HCT116 (cell line): ENCODE measurements at regions not wholly inside any gene's neighbourhood (a gene's known extent, or its start where the extent isn't known, plus 50 kb on each side); places are given as distances from the start of the nearest gene placed in this dataset.

Experiments used
- ATAC-seq: fragments of 200-7000 bp; cut with Tn5 transposase; 2 replicates; pipeline ENCODE4 v1.9.1; 2020; ENCODE audit warnings: mild to moderate bottlenecking, moderate library complexity
- BruUV-seq: library from RNA; stranded (reverse); fragments of 400-500 nt; replicated peaks from 2 replicates; lab custom pipeline; 2021; lab: Mats Ljungman, UMichigan
- CTCF ChIA-PET: fragments of 300-600 bp; sonication (Branson Sonifier 250); formaldehyde crosslinking; loops from one replicate; lab custom pipeline; 2021; ENCODE audit warnings: antibody characterized with exemption; lab: Charles Lee
- POLR2A ChIA-PET: fragments of 300-600, 350-600 bp; sonication (Branson Sonifier 250); formaldehyde crosslinking; loops from one replicate; lab custom pipeline; 2021; ENCODE audit warnings: antibody characterized with exemption; lab: Charles Lee
- RAD21 ChIA-PET, 2 experiments: fragments of 300-600 bp; sonication (Branson Sonifier 250); formaldehyde crosslinking; loops; one replicate each; lab custom pipeline; 2023; ENCODE audit warnings: low total read pairs in 2 of 2; ENCODE audit not compliant: uncharacterized antibody in 2 of 2, unreplicated experiment in 2 of 2, low non-redundant PET in 1 of 2; lab: Charles Lee
- DNase-seq: peaks from one replicate; pipeline ENCODE4 v3.0.0-alpha.2; 2010; ENCODE audit warnings: low read depth, low spot score
- H2AFZ ChIP-seq: fragments of 200-600 bp; shearing (Covaris generic), sonication (generic); 2 replicates; pipeline ENCODE4 v1.6.1; 2017; ENCODE audit warnings: low read depth, mixed run types, mixed read lengths, antibody characterized with exemption, low read length; ENCODE audit not compliant: poor library complexity, severe bottlenecking
- H3K27ac ChIP-seq: 2 replicates; pipeline ENCODE4 v1.5.1; 2012; ENCODE audit warnings: low read depth, low read length
- H3K27me3 ChIP-seq: fragments of 200-600 bp; sonication (generic); 2 replicates; pipeline ENCODE4 v1.6.1; 2016; ENCODE audit warnings: mixed run types, low read length, mixed read lengths; ENCODE audit not compliant: insufficient read depth
- H3K36me3 ChIP-seq, 2 experiments: fragments of 200-500 bp in 1 of 2; fragments of 200-600 bp in 1 of 2; sonication (Bioruptor generic) in 1 of 2; sonication (generic) in 1 of 2; 2 replicates each; pipeline versions ENCODE4 v1.5.1 to v1.6.1; 2014 to 2016; ENCODE audit warnings: low read length in 2 of 2, inconsistent platforms in 1 of 2, mixed read lengths in 1 of 2, mixed run types in 1 of 2; ENCODE audit not compliant: insufficient read depth in 2 of 2, control insufficient read depth in 1 of 2
- H3K4me1 ChIP-seq, 2 experiments: fragments of 200-600 bp in 1 of 2; sonication (generic) in 1 of 2; 2 replicates each; pipeline versions ENCODE4 v1.5.1 to v1.6.1; 2012 to 2017; ENCODE audit warnings: low read length in 2 of 2, inconsistent platforms in 1 of 2, mild to moderate bottlenecking in 1 of 2, mixed read lengths in 1 of 2, mixed run types in 1 of 2, moderate library complexity in 1 of 2; ENCODE audit not compliant: insufficient read depth in 2 of 2, control insufficient read depth in 1 of 2
- H3K4me2 ChIP-seq: fragments of 200-600 bp; sonication (generic); 2 replicates; pipeline ENCODE4 v1.6.1; 2017; ENCODE audit warnings: mixed run types, low read length, mixed read lengths
- H3K4me3 ChIP-seq, 2 experiments: fragments of 200-600 bp in 1 of 2; sonication (generic) in 1 of 2; replicated peaks in 1 of 2; 2 replicates each; pipeline ENCODE4 v1.5.1; 2011 to 2016; ENCODE audit warnings: low read length in 2 of 2, control low read depth in 1 of 2, low read depth in 1 of 2, mild to moderate bottlenecking in 1 of 2, mixed read lengths in 1 of 2, mixed run types in 1 of 2
- H3K79me2 ChIP-seq: fragments of 200-600 bp; sonication (generic); 2 replicates; pipeline ENCODE4 v1.6.1; 2017; ENCODE audit warnings: mild to moderate bottlenecking, mixed run types, low read length, moderate library complexity, mixed read lengths; ENCODE audit not compliant: insufficient read depth
- H3K9ac ChIP-seq: fragments of 200-600 bp; sonication (generic); 2 replicates; pipeline ENCODE4 v1.6.1; 2016; ENCODE audit warnings: low read length, mixed read lengths
- H3K9me2 ChIP-seq: fragments of 200-600 bp; sonication (generic), shearing (Covaris generic); 2 replicates; pipeline ENCODE4 v1.6.1; 2017; ENCODE audit warnings: mixed run types, mild to moderate bottlenecking, moderate library complexity; ENCODE audit not compliant: insufficient read depth
- H3K9me3 ChIP-seq, 2 experiments: fragments of 200-500 bp in 1 of 2; fragments of 200-600 bp in 1 of 2; sonication (Bioruptor generic) in 1 of 2; sonication (generic) in 1 of 2; 2 replicates each; pipeline ENCODE4 v1.6.1; 2014 to 2017; ENCODE audit warnings: low read length in 2 of 2, mixed read lengths in 2 of 2, inconsistent platforms in 1 of 2, low read depth in 1 of 2, mild to moderate bottlenecking in 1 of 2, mixed run types in 1 of 2, moderate library complexity in 1 of 2; ENCODE audit not compliant: control insufficient read depth in 1 of 2, insufficient read depth in 1 of 2
- H4K20me1 ChIP-seq: fragments of 200-600 bp; sonication (generic), shearing (Covaris generic); 2 replicates; pipeline ENCODE4 v1.6.1; 2017; ENCODE audit warnings: mixed run types, mild to moderate bottlenecking, moderate library complexity; ENCODE audit not compliant: insufficient read depth
- ATF3 ChIP-seq: IDR thresholded peaks from 2 replicates; pipeline ENCODE4 v1.6.1; 2012
- ELF1 ChIP-seq: IDR thresholded peaks from 2 replicates; pipeline ENCODE4 v1.6.1; 2012; ENCODE audit warnings: low read depth, borderline replicate concordance
- FOSL1 ChIP-seq: IDR thresholded peaks from 2 replicates; pipeline ENCODE4 v1.6.1; 2012; ENCODE audit warnings: low read depth
- POLR2A ChIP-seq: IDR thresholded peaks from 2 replicates; pipeline ENCODE4 v1.7.0; 2011; ENCODE audit warnings: borderline replicate concordance; ENCODE audit not compliant: insufficient read depth, insufficient read length; ENCODE audit errors: extremely low read depth
- POLR2AphosphoS5 ChIP-seq: IDR thresholded peaks from 2 replicates; pipeline ENCODE4 v1.6.1; 2011; ENCODE audit warnings: mild to moderate bottlenecking, low read depth, low read length, moderate library complexity
- RAD21 ChIP-seq: IDR thresholded peaks from 2 replicates; pipeline ENCODE4 v1.6.1; 2012; ENCODE audit warnings: low read depth, mild to moderate bottlenecking
- SP1 ChIP-seq: IDR thresholded peaks from 2 replicates; pipeline ENCODE4 v1.6.1; 2012; ENCODE audit warnings: low read depth
- YY1 ChIP-seq: IDR thresholded peaks from 2 replicates; pipeline ENCODE4 v1.6.1; 2011; ENCODE audit warnings: low read length, low read depth, moderate library complexity, mild to moderate bottlenecking; ENCODE audit not compliant: insufficient replicate concordance; ENCODE audit errors: extremely low read depth
- intact Hi-C: fragments of 100-400 bp; cut with micrococcal nuclease; formaldehyde crosslinking; loops from 2 replicates; pipeline ENCODE4 v1.10.0; 2022
- TF ChIP-seq, protein P1 (sequence below), 3 experiments: fragments of 200-600 bp in 1 of 3; sonication (generic) in 1 of 3; IDR thresholded peaks in 2 of 3; conservative IDR thresholded peaks in 1 of 3; 2 replicates each; pipeline ENCODE4 v1.5.1; 2012 to 2017; ENCODE audit warnings: low read depth in 2 of 3, low read length in 2 of 3, antibody characterized with exemption in 1 of 3, borderline replicate concordance in 1 of 3, control low read depth in 1 of 3, mild to moderate bottlenecking in 1 of 3, mixed read lengths in 1 of 3, mixed run types in 1 of 3, moderate library complexity in 1 of 3; ENCODE audit not compliant: insufficient read depth in 1 of 3

DNA sequence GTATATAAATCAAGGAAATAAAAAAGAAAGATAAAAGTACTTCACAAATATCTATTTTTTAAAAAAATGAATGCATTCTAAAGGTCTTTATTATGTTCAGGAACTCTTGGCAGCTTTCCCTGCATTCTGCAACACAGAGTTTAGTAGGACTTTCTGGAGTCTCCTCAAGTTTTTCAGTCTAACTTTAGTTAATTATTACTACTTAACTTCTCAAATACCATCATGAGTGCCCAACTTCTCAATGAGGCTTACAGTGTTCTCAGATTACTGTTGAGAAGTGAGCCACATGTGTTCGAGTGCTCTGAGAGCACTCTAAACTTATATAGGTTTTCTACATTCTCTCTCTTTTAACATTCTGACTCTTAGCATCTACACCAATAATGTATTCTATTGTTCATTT is 1852.9 kb upstream of the PCDH10 start (continued):
- TF ChIP-seq ATF3 (no peak), POLR2A (no peak), POLR2AphosphoS5 (no peak), YY1 (no peak)

DNA sequence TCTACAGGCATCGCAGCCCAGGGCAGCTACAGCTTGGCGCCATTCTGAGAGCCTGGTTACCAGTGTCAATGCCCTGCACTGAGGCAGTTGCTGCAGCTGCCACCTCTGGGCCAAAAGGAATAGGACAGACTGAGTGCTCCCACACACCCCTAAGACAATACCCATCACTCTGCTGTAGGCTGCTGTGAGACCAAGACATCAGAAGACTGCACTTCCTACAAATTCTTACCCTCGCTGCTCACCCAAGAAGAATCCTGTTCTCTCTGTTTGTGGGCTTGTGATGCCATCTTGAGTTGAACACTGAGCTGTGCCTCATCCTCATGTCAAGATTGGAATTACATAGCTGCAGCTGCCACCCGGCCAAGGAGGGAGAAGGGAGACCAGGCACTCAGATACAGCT is 1847.0 kb upstream of the PCDH10 start:
- intact Hi-C loops: no loop called here
- TF ChIP-seq RAD21: 0 out of 2 replicates have a peak, but pooled peaks have one; percentile 19
- no peak for TF ChIP-seq ELF1
- Histone ChIP-seq H3K27me3 (no peaks in the 10 kb centered on the region), H3K9ac (no peak overlapping the region), H3K4me1 (0 out of 4 replicates have a peak, but pooled peaks cover 0 to 3% of the 10 kb centered on the region in 2 experiments), H3K4me3 (no peak overlapping the region), H3K9me3 (no peaks in the 10 kb centered on the region), H3K36me3 (no peaks in the 10 kb centered on the region), H3K9me2 (no peaks in the 10 kb centered on the region), H2AFZ (no peak overlapping the region), H3K27ac (no peak overlapping the region), H4K20me1 (no peaks in the 10 kb centered on the region), H3K4me2 (no peak overlapping the region), H3K79me2 (no peaks in the 10 kb centered on the region)
- ATAC-seq: no peak
- no peak for DNase-seq
- POLR2A ChIA-PET: no interaction called here
- BruUV-seq: no TSS peak
- CTCF ChIA-PET: no interaction called here
- RAD21 ChIA-PET: no interaction called here

DNA sequence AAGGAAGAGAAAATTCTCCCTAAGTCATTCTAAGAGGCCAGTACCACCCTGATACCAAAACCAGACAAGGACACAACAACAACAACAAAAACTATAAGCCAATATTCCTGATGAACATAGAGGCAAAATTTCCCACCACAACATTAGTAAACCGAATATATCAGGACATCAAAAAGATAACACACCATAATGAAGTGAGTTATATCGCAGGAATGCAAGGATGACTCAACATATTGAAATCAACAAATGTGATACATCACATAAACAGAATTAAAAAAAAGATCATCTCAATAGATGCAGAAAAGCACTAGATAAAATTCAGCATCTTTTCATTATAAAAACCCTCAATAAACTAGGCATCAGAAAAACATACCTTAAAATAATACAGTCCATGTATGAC is 1844.4 kb upstream of the PCDH10 start:
- Histone ChIP-seq H3K79me2 (no peaks in the 10 kb centered on the region), H4K20me1 (no peaks in the 10 kb centered on the region), H3K9me2 (no peaks in the 10 kb centered on the region), H3K27ac (no peak overlapping the region), H3K4me2 (no peak overlapping the region), H3K27me3 (no peaks in the 10 kb centered on the region), H3K9ac (no peak overlapping the region), H3K9me3 (no peaks in the 10 kb centered on the region), H3K4me3 (no peak overlapping the region), H3K4me1 (0 out of 4 replicates have a peak, but pooled peaks cover 0 to 3% of the 10 kb centered on the region in 2 experiments), H3K36me3 (no peaks in the 10 kb centered on the region), H2AFZ (peak overlapping the region; percentile 37)
- BruUV-seq: no TSS peak
- intact Hi-C loops: no loop called here
- DNase-seq: no peak
- TF ChIP-seq, protein P1, sequence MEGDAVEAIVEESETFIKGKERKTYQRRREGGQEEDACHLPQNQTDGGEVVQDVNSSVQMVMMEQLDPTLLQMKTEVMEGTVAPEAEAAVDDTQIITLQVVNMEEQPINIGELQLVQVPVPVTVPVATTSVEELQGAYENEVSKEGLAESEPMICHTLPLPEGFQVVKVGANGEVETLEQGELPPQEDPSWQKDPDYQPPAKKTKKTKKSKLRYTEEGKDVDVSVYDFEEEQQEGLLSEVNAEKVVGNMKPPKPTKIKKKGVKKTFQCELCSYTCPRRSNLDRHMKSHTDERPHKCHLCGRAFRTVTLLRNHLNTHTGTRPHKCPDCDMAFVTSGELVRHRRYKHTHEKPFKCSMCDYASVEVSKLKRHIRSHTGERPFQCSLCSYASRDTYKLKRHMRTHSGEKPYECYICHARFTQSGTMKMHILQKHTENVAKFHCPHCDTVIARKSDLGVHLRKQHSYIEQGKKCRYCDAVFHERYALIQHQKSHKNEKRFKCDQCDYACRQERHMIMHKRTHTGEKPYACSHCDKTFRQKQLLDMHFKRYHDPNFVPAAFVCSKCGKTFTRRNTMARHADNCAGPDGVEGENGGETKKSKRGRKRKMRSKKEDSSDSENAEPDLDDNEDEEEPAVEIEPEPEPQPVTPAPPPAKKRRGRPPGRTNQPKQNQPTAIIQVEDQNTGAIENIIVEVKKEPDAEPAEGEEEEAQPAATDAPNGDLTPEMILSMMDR (IDR thresholded peaks at IDR 0.05 in 2 of 3, conservative IDR thresholded peaks at IDR 0.05 in 1 of 3; ENCODE audit: borderline replicate concordance in 1 of 3, insufficient read depth in 1 of 3, low read depth in 2 of 3, low read length in 2 of 3): no peak
- TF ChIP-seq FOSL1 (peak; percentile 47), SP1 (0 out of 2 replicates have a peak, but pooled peaks have one; percentile 12)
- ChIA-PET RAD21 (no interaction called here), CTCF (no interaction called here), POLR2A (interaction anchor here (0.6 kb wide), 1 partner anchor 159 kb away, joined by 4 read pairs; no protein-coding TSS in a partner anchor)
- no peak for ATAC-seq
